ENCODE measurements at regions not wholly inside any gene's neighbourhood (a gene's known extent, or its start where the extent isn't known, plus 50 kb on each side); places are given as distances from the start of the nearest gene placed in this dataset.
"Not testable (repeated sequence)": the region's sequence is repeated elsewhere in the genome, so short reads cannot be mapped to it uniquely, and the experiment has no call there.

GRCh38 chr14:42992930-42993329 lies 1386.3 kb downstream of the LRFN5 start:
- Histone ChIP-seq H3K27me3 (ENCODE audit: control insufficient read depth, insufficient read depth, low read length) (no peaks in the 10 kb centered on the region), H3K36me3 (ENCODE audit: control insufficient read depth, insufficient read depth, low read length) (no peaks in the 10 kb centered on the region), H3K4me3 (ENCODE audit: low read depth, low read length) (no peak overlapping the region)
- TF ChIP-seq CTCF (IDR thresholded peaks at IDR 0.05; ENCODE audit: insufficient read depth, low read length, severe bottlenecking) = no peak
- no peak for FAIRE-seq
- no peak for DNase-seq (ENCODE audit: low read depth)

GRCh38 chr14:42980419-42980818 lies 1373.7 kb downstream of the LRFN5 start:
- H3K4me3 ChIP-seq (ENCODE audit: low read depth, low read length) = no peak overlapping the region
- FAIRE-seq = no peak
- no peaks in the 10 kb centered on the region for H3K36me3 ChIP-seq (ENCODE audit: control insufficient read depth, insufficient read depth, low read length)
- H3K27me3 ChIP-seq (ENCODE audit: control insufficient read depth, insufficient read depth, low read length) = no peaks in the 10 kb centered on the region
- no peak for TF ChIP-seq CTCF (IDR thresholded peaks at IDR 0.05; ENCODE audit: insufficient read depth, low read length, severe bottlenecking)
- DNase-seq (ENCODE audit: low read depth) = no peak

GRCh38 chr14:42973171-42973570 lies 1366.5 kb downstream of the LRFN5 start:
- not testable (repeated sequence) for H3K27me3 ChIP-seq (ENCODE audit: control insufficient read depth, insufficient read depth, low read length); H3K36me3 ChIP-seq (ENCODE audit: control insufficient read depth, insufficient read depth, low read length); H3K4me3 ChIP-seq (ENCODE audit: low read depth, low read length); FAIRE-seq; DNase-seq (ENCODE audit: low read depth)

- no peaks in the 10 kb centered on the region for H3K27me3 ChIP-seq (ENCODE audit: control insufficient read depth, insufficient read depth, low read length)
- no peak for FAIRE-seq
- no peak for DNase-seq (ENCODE audit: low read depth)
- H3K36me3 ChIP-seq (ENCODE audit: control insufficient read depth, insufficient read depth, low read length) = no peaks in the 10 kb centered on the region
- TF ChIP-seq CTCF (IDR thresholded peaks at IDR 0.05; ENCODE audit: insufficient read depth, low read length, severe bottlenecking) = no peak
- no peak overlapping the region for H3K4me3 ChIP-seq (ENCODE audit: low read depth, low read length)
These were observed 1358.8 kb downstream of the LRFN5 start for GRCh38 chr14:42965512-42965911.

GRCh38 chr14:42961509-42961908 lies 1354.8 kb downstream of the LRFN5 start:
- Histone ChIP-seq H3K4me3 (ENCODE audit: low read depth, low read length) (no peak overlapping the region), H3K27me3 (ENCODE audit: control insufficient read depth, insufficient read depth, low read length) (no peaks in the 10 kb centered on the region), H3K36me3 (ENCODE audit: control insufficient read depth, insufficient read depth, low read length) (no peaks in the 10 kb centered on the region)
- DNase-seq (ENCODE audit: low read depth) = no peak
- no peak for FAIRE-seq
- TF ChIP-seq CTCF (IDR thresholded peaks at IDR 0.05; ENCODE audit: insufficient read depth, low read length, severe bottlenecking) = no peak

GRCh38 chr14:42950363-42950762 lies 1343.7 kb downstream of the LRFN5 start:
- no peaks in the 10 kb centered on the region for H3K27me3 ChIP-seq (ENCODE audit: control insufficient read depth, insufficient read depth, low read length)
- no peak overlapping the region for H3K4me3 ChIP-seq (ENCODE audit: low read depth, low read length)
- DNase-seq (ENCODE audit: low read depth) (no peak), FAIRE-seq (no peak)
- no peak for TF ChIP-seq CTCF (IDR thresholded peaks at IDR 0.05; ENCODE audit: insufficient read depth, low read length, severe bottlenecking)
- no peaks in the 10 kb centered on the region for H3K36me3 ChIP-seq (ENCODE audit: control insufficient read depth, insufficient read depth, low read length)
